Mononuclear cell (primary cell): ENCODE measurements at regions not wholly inside any gene's neighbourhood (a gene's known extent, or its start where the extent isn't known, plus 50 kb on each side); places are given as distances from the start of the nearest gene placed in this dataset.

Experiments
- H3K27me3 ChIP-seq: 2 replicates; pipeline ENCODE4 v1.6.0; 2011; ENCODE audit warnings: low read length, control low read depth; ENCODE audit not compliant: insufficient read depth
- H3K4me1 ChIP-seq: 2 replicates; pipeline ENCODE4 v1.5.1; 2011; ENCODE audit warnings: mild to moderate bottlenecking, low read length, control low read depth; ENCODE audit not compliant: insufficient read depth
- H3K4me3 ChIP-seq: 2 replicates; pipeline ENCODE4 v1.5.1; 2011; ENCODE audit warnings: mild to moderate bottlenecking, low read length, moderate library complexity
- H3K9me3 ChIP-seq: 2 replicates; pipeline ENCODE4 v1.5.1; 2011; ENCODE audit warnings: low read depth, mild to moderate bottlenecking, control low read depth, low read length

DNA sequence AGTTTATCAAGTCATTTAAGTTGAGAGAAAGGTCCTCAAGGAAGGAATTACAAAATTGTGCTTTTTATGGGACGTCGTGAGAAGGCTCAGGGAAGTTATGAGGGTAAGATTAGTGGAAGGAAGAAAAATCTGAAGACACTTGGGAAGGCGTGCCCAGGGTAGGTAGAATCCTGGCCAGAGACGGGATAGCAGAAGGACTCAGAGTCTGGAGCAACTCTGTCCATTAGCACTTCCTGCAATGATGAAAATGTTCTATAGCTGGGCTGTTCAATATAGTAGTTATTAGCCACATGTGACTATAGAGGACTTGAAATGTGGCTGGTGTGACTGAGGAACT, 271.0 kb upstream of the ZPLD1 start:
- no peak overlapping the region for H3K4me3 ChIP-seq
- no peaks in the 10 kb centered on the region for H3K4me1 ChIP-seq
- no peaks in the 10 kb centered on the region for H3K27me3 ChIP-seq
- no peaks in the 10 kb centered on the region for H3K9me3 ChIP-seq

DNA sequence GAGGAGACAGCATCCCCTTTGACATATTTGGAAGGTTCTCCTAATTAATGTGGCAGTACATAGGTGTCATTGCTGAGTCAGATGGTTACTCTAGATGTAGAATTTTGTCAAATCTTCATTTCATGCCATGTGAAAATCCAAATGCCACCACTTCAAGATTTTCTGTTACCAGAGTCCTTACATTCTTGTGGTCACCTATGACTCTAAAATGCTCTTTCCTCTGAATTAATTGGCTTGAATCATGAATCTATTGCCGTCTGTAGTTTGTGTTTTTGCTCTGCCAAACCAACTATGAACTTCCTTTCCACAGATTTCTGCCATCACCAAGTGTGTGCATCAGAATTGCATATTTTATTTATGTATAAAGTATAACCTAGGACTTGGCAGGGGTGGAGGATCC, 269.4 kb upstream of the ZPLD1 start:
- H3K9me3 ChIP-seq = no peaks in the 10 kb centered on the region
- H3K4me1 ChIP-seq = no peaks in the 10 kb centered on the region
- H3K27me3 ChIP-seq = no peaks in the 10 kb centered on the region
- H3K4me3 ChIP-seq = no peak overlapping the region

DNA sequence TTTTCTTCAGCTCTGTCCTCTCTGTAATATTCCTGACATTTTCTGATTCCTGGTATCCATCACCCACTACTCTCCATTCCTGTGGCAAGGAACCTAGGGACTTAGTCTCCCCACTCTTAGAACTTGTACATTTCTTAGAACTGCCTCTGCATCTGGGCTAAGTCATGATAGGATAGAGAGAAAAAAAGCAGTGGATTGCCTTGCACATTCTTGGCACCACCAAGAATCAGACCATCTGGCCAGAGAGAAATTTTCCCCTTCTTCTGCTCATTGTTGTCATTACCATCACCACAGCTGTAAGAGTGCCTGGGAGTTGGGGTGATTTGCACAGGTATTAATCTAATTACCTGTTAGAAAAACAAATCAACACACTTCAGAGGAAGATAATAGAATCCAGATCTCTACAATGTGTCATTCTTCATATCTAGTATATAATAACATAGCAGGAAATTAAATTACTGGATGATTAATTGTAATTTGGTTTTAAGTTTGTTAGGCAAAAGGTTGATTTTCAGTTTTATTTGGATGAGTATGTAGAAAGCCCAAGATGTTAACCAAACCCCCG, 264.8 kb upstream of the ZPLD1 start:
- Histone ChIP-seq H3K9me3 (no peaks in the 10 kb centered on the region), H3K27me3 (no peaks in the 10 kb centered on the region), H3K4me1 (no peaks in the 10 kb centered on the region), H3K4me3 (no peak overlapping the region)

DNA sequence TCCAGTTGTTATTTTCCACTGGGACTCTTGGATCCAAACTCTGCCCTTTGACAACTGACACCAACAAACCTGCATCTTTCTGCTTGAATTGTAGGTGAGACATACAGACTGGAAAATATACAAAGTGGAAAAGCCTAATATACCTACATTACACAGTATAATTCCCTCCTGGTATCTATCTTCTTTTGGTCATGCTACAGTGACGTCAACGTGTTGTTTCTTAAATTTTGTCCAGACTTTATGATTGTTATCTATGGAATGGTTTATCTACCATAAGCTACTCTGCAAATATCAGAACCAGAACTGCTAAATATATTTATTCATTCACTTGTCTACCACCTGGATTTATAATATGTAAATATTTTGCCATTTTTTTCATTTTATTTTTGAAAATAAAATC, 264.3 kb upstream of the ZPLD1 start:
- Histone ChIP-seq H3K4me3 (no peak overlapping the region), H3K9me3 (no peaks in the 10 kb centered on the region), H3K27me3 (no peaks in the 10 kb centered on the region), H3K4me1 (no peaks in the 10 kb centered on the region)

DNA sequence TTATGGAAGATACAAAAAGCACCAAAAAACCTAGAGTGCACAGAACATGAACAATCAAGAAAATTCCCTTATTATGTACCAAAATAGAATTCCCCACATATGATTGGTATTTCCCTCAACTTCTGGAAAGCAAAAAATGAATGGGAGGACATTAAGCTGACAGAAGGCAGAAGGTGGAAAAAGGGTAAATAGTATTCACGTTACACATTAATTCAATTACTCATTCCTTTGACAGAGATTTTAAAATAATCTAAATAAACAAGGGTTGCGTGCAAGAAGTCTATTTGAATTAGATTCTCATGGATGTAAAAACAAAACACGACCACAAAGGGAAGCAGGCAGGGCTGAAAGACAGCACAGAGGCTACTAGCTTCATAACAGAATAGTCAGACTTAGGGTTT, 260.5 kb upstream of the ZPLD1 start:
- H3K4me1 ChIP-seq = peaks cover 6% of the 10 kb centered on the region
- no peak overlapping the region for H3K4me3 ChIP-seq
- no peaks in the 10 kb centered on the region for H3K27me3 ChIP-seq
- no peaks in the 10 kb centered on the region for H3K9me3 ChIP-seq

DNA sequence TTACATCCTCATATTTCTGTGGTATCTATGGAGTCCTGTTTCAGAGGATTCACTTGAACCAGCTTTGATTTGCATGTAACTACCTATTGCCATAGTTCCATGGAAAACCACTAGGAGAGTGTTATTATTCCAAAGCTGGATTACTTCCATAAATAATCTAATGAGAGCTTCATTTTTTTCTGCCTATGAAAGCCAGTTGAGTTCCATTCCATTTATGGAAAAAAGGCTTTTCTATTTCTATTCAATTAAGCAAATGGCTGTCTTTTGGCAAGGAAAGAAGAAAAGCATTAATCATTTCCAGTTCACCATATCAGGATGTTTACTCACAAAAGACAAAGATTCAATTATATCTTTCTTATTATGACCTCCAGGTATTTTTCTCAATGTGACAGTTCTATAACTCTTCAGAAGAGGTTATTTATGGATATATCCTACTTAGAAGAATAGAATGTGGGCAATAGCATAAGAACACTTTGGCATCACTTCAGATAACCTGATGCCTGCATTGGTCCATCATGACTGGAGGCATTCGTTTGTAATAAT, 259.9 kb upstream of the ZPLD1 start:
- Histone ChIP-seq H3K4me3 (no peak overlapping the region), H3K27me3 (no peaks in the 10 kb centered on the region), H3K9me3 (no peaks in the 10 kb centered on the region), H3K4me1 (peaks cover 12% of the 10 kb centered on the region)

DNA sequence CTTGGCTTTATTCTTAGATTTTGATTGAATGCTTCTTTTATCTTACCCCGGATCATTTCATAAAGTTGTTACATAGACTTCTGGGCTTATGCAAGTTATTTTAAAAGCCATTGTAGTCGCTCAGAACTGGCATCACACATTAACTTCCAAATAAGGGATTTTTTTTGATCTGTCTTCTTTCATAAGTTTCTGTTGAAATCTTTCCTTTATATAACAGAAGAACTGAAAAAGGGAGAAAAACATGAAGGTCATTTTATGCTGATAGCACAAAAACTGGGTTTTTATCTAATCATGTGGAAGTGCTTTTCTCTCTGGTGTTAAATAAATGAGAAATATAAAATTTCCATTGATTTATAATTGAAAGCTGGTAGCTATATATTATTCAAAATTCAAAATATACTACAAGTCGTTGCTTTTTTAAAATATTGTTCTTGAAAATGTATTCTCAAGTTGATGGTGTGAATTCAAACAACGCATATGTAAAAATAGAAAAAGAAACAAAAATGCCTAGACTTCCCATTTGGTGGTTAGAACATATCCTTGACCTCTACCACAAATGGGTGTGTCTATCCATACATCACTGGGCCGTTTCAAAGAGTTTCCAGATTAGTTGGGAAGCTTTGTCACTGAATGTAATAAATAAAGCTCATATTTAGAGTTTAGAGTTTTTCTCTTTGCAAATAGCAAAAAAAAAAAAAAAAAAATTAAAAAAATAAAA, 258.3 kb upstream of the ZPLD1 start:
- Histone ChIP-seq H3K4me3 (no peak overlapping the region), H3K27me3 (no peaks in the 10 kb centered on the region), H3K9me3 (no peaks in the 10 kb centered on the region), H3K4me1 (peaks cover 18% of the 10 kb centered on the region)

DNA sequence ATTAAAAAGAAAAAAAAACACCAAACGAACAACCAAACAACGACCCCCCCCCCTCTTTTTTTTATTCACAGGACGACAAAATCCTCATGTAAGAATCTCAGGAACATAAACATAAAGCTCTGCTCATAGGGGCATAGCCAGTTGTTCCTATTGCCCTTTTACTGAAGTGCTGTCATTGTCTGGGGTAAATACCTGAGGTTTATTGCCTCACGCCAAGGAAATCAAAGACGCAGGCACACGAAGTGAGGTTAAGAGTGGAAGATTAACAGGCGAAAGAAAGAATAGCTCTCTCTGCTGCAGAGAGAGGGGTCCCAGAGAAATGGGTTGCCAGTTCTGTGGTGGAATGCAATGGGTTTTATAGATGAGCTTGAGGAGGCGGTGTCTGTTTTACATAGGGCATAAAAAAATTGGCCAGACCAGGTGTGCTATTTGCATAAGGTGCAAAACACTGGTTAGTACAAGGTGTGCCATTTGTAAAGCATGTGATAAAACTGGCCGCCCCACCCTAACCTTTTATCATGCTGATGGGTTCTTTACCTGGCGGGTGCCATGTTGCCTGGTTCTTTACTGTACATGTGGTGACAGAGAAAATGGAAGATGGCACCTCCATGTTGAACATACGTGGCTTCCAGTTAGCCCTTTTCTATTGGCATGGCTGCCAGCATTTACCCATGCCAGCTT, 257.6 kb upstream of the ZPLD1 start:
- no peak overlapping the region for H3K4me3 ChIP-seq
- no peaks in the 10 kb centered on the region for H3K27me3 ChIP-seq
- H3K9me3 ChIP-seq = no peaks in the 10 kb centered on the region
- peaks cover 18% of the 10 kb centered on the region for H3K4me1 ChIP-seq

DNA sequence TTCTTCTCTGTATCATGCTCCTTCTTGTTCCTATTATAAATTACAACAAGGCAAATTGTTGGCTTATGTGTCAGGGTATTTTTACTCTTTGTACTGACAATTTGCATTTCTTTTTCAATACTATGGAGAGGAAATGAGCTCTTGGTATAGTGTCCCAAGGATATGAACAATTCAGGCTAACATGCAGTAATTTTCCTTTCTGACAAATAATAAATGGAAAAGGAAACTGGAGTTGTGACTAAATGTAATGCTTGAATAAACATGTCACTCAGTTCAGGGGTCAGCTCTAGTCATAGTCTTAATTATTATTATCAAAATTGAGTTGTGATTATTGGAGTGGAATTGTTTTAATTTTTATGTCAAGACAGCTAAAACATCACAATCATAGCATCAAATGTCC, 256.0 kb upstream of the ZPLD1 start:
- H3K27me3 ChIP-seq = no peaks in the 10 kb centered on the region
- H3K9me3 ChIP-seq = no peaks in the 10 kb centered on the region
- peaks cover 22% of the 10 kb centered on the region for H3K4me1 ChIP-seq
- H3K4me3 ChIP-seq = no peak overlapping the region

DNA sequence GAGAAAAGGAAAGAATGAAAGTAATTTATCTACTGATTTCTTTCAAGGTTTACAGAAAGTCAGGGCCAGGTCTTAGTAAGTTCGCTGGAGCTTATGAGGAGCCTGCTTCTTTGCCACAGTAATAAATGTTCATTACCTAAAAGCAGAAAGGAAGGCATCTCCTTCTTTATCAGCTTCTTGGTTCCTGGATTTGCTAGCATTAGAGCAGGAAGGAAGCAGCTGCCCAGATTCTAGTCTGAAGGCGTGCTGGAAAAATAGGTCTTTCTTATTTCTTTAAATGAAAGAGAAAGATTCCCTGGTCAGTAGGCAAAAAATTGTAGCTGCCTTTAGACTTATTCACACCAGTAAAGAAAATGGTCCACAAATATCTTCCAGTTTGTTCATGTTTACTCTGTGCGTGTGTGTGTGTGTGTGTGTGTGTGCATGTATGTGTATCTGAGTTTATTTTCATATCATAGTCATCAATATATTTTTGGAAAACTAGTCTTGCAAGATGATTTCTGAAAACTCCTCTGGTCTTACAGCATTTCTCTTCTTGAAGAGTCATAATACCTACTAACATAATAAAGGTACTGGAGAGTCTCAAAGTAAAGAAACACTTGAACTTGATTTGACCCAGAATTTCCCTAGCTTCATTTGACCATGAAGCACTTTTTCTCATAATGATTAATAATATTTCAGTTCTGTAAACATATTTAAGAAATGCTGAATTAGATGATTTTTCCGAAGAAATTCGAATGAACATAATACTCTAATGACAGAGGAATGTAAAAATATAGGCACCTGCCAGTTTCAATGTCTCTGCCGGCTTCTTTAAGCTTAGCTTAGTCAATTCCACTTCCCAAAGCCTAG, 255.3 kb upstream of the ZPLD1 start:
- no peaks in the 10 kb centered on the region for H3K27me3 ChIP-seq
- peaks cover 22% of the 10 kb centered on the region for H3K4me1 ChIP-seq
- no peaks in the 10 kb centered on the region for H3K9me3 ChIP-seq
- H3K4me3 ChIP-seq = no peak overlapping the region

DNA sequence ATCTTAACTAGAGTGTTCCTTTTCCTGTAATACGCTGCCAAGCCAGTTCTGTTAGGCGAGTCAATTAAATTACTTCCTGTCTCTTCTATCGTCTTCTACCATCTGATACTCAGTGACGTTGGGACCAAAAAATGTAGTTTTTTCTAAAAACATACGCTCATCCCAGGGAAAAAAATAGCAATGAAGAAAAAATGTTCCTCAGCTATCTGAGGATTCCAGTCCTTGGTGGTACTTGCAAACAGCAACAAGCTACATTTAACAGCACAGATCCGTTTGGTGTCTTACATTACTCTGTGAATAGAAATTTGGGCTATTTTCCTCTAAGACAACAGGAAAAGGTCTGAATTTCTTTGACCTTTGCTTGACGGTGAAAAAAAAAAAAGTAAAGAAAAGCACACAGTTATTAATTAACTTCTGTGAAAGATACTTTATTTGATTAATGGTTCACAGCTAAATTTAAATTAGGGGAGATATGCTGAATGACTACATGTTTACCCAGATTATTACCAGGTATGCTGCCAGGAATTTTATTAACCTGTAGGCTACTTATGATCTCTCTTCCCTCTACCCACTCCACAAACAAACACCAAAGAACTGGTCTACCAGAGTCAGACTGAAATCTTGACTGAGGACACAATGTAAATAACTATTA, 254.4 kb upstream of the ZPLD1 start:
- Histone ChIP-seq H3K27me3 (no peaks in the 10 kb centered on the region), H3K9me3 (no peaks in the 10 kb centered on the region), H3K4me3 (no peak overlapping the region), H3K4me1 (peaks cover 22% of the 10 kb centered on the region)

DNA sequence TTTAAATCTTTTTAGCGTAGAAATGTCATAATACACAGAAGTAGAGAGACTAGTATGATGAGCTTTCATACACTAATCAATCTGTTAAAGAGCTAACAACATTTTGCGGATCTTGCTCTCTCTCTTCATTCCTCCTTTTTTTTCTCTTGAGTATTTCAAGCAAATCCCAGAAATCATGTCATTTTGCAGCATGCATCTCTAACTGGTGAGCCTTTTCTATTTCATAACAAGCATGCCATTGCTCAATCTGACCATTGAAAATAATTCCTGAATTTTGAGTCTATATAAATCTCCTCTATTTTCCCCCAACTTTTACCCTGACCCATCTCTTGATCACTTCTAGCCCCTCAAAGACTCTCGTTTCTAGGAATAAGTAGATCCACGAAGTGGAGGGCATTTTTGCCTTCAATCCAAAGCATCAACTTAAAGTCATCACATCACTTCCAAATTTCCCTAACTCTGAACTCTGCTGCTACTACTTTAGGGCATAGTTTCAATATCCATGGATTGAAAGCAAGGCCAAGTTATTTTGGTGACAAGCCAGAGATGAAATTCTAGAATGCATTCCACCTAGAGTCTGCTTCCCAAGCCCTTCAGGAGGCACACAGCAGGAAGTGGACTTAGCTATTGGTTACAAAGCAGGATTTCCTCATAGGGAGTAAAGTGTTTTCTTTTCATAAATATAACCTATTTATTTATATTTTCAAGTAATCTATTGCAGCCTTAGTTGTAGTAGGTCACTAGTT, 253.5 kb upstream of the ZPLD1 start:
- Histone ChIP-seq H3K4me3 (no peak overlapping the region), H3K27me3 (no peaks in the 10 kb centered on the region), H3K9me3 (no peaks in the 10 kb centered on the region), H3K4me1 (peaks cover 22% of the 10 kb centered on the region)

DNA sequence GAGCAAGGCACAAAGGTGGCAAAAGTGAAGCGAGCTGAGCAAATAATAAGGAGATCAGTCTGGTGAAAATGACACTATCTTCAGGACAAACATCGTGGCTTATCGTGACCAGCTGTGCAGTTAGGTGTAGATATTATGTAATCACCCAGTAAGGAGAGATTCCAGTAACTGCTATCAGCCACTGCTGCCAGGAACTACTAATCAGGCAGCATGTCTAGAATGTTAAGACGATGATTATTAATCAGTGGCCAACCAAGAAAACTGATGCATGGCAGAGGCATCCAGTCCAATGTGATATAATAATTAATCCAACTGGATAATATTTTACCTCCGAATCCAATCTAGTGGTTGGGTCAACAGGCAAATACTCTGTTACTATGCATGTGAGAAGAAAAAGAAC, 252.7 kb upstream of the ZPLD1 start:
- no peaks in the 10 kb centered on the region for H3K27me3 ChIP-seq
- no peak overlapping the region for H3K4me3 ChIP-seq
- no peaks in the 10 kb centered on the region for H3K9me3 ChIP-seq
- peaks cover 20% of the 10 kb centered on the region for H3K4me1 ChIP-seq

DNA sequence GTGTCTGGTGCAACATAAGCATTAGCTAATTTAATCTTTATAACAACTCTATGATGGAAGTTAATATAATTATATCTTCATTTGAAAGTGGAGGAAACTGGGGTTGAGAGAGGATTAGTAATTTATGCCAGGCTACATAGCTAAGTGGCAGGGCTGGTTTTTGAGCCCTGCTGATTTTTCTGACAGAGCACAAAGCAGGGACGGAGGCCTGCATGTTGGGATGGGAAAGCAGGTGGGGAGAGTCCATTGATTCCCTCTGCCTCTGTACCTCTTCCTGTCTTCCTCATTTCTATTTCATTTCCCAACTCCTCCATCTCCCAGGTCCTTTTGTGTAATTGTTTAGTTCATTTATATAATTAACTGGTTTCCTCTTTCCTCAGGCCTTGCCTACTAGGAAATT, 251.6 kb upstream of the ZPLD1 start:
- H3K9me3 ChIP-seq = no peaks in the 10 kb centered on the region
- no peaks in the 10 kb centered on the region for H3K27me3 ChIP-seq

More for the DNA sequence above, 251.6 kb upstream of the ZPLD1 start:
- H3K4me3 ChIP-seq = no peak overlapping the region
- H3K4me1 ChIP-seq = peaks cover 18% of the 10 kb centered on the region
